GM18498 (cell line): ENCODE measurements at regions not wholly inside any gene's neighbourhood (a gene's known extent, or its start where the extent isn't known, plus 50 kb on each side); places are given as distances from the start of the nearest gene placed in this dataset.

ENCODE experiments used
- ATAC-seq: cut with Tn5 transposase; IDR thresholded peaks from one replicate; pipeline ENCODE4 v1.9.1; 2021; ENCODE audit warnings: mild to moderate bottlenecking, moderate library complexity; ENCODE audit not compliant: unreplicated experiment

- no peak for ATAC-seq
These were observed 344.3 kb downstream of the EDEM1 start for GRCh38 chr3:5531741-5532290.

DNA sequence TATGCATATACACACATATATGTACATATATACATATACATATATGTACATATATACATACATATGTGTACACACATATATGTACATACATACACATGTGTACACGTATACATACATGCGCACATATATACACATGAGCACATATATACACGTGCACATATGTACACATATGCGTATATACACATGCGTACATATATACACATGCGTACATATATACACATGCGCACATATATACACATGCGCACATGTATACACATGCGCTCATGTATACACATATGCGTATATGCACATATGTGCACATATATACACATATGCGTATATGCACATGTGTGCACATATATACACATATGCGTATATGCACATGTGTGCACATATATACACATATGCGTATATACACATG is 353.0 kb downstream of the EDEM1 start:
- no peak for ATAC-seq

GRCh38 chr3:5542472-5542871 is 355.0 kb downstream of the EDEM1 start:
- no peak for ATAC-seq

- ATAC-seq, result no peak
These were observed 355.5 kb downstream of the EDEM1 start for GRCh38 chr3:5543047-5543446.

GRCh38 chr3:5545719-5546118 is 358.2 kb downstream of the EDEM1 start:
- ATAC-seq, result no peak

- no peak for ATAC-seq
These were observed 365.7 kb downstream of the EDEM1 start for GRCh38 chr3:5553203-5553602.

GRCh38 chr3:5554245-5554747 is 366.8 kb downstream of the EDEM1 start:
- no peak for ATAC-seq

GRCh38 chr3:5560199-5560598 is 372.7 kb downstream of the EDEM1 start:
- no peak for ATAC-seq

GRCh38 chr3:5563537-5564277 is 376.2 kb downstream of the EDEM1 start:
- ATAC-seq, result no peak

- no peak for ATAC-seq
These were observed 376.8 kb downstream of the EDEM1 start for GRCh38 chr3:5564278-5564666.

- no peak for ATAC-seq
These were observed 377.5 kb downstream of the EDEM1 start for GRCh38 chr3:5565026-5565425.

- ATAC-seq, result no peak
These were observed 379.6 kb downstream of the EDEM1 start for GRCh38 chr3:5567113-5567512.

DNA sequence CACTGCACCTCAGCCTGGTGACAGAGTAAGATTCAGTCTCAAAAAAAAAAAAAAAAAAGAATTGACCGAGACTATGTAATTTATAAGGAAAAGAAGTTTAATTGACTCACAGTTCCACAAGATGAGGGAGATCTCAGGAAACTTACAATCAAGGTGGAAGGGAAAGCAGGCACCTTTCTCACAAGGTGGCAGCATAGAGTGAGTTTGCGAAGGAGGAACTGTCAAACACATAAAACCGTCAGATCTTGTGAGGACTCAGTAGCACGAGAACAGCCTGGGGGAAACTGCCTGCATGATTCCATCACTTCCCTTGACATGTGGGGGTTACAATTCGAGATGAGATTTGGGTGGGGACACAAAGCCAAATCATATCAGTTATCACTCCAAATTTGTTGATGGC is 380.9 kb downstream of the EDEM1 start:
- no peak for ATAC-seq

DNA sequence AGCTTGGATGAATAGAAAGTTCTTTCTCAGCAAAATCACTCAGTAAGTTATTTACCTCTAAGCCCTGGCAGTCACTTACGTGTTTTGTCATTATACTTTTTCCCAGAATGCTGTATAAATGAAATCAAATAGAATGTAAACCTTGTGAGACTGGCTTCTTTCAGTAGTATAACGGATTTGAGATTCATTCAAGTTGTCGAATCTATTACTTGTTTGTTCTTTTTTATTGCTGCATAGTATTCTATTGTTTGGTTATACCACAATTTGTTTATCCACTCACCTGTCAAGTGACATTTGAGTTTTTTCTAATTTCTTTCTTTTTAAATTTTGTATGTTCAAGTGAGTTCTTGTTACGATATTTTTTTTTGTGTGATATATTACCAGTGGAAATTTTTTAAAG is 381.6 kb downstream of the EDEM1 start:
- no peak for ATAC-seq

- no peak for ATAC-seq
These were observed 384.7 kb downstream of the EDEM1 start for GRCh38 chr3:5572168-5572567.

DNA sequence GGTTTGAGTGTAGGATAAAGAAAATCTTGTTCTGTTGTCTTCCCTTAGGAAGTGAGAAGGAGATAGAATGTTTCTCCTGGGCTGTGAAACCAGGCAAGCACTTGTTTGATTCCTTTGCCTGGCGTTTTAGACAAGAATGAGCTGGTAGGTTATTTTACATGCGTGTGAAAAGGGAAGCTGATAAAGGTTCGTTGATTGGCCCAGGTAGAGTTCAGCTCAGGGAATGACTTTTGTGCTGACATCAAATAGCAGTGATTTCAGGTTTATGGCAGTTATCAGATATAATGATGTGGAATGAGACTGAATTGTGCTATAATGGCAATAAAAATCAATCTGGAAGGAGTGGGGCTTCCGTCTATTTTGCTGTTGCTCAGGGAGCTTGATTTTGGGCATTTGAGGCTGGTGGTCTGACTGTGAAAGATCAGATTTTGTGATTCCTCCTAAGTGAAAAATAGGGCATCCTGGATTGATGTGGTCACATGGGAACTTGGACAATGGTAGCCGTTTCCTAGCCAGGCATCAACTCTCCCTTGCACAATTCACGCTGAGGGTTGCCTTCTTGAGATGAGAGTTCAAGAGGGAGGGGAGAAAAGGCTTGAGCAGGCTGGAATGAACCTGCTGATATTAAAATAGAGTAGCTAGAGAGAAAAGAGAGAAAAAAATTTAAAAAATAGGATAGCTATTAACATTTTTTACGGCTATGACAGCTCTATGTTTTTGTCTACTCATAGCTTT is 388.9 kb downstream of the EDEM1 start:
- ATAC-seq, result no peak

- ATAC-seq, result no peak
These were observed 391.7 kb downstream of the EDEM1 start for GRCh38 chr3:5579139-5579602.

GRCh38 chr3:5579946-5580345 is 392.4 kb downstream of the EDEM1 start:
- no peak for ATAC-seq

GRCh38 chr3:5580826-5581225 is 393.3 kb downstream of the EDEM1 start:
- no peak for ATAC-seq

GRCh38 chr3:5581743-5582142 is 394.2 kb downstream of the EDEM1 start:
- ATAC-seq, result no peak

- ATAC-seq, result no peak
These were observed 396.4 kb downstream of the EDEM1 start for GRCh38 chr3:5583920-5584319.

- ATAC-seq, result no peak
These were observed 397.6 kb downstream of the EDEM1 start for GRCh38 chr3:5585085-5585484.
